COLO829 (cell line): ENCODE measurements at regions not wholly inside any gene's neighbourhood (a gene's known extent, or its start where the extent isn't known, plus 50 kb on each side); places are given as distances from the start of the nearest gene placed in this dataset.
"Not testable (repeated sequence)": the region's sequence is repeated elsewhere in the genome, so short reads cannot be mapped to it uniquely, and the experiment has no call there.

Experiments
- DNase-seq: peaks from one replicate; pipeline ENCODE4 v3.0.0; 2012; ENCODE audit warnings: low spot score

- no peak for DNase-seq
These were observed 68.2 kb downstream of the ATP23 start for GRCh38 chr12:58009405-58010195.

GRCh38 chr12:58011676-58012075 lies 70.3 kb downstream of the ATP23 start:
- no peak for DNase-seq

- DNase-seq: not testable (repeated sequence)
These were observed 81.1 kb downstream of the ATP23 start for GRCh38 chr12:58022379-58023020.

- no peak for DNase-seq
These were observed 84.1 kb downstream of the ATP23 start for GRCh38 chr12:58025431-58025830.

GRCh38 chr12:58026426-58026825 lies 85.1 kb downstream of the ATP23 start:
- DNase-seq: no peak

GRCh38 chr12:58026897-58027891 lies 85.8 kb downstream of the ATP23 start:
- DNase-seq: no peak

- no peak for DNase-seq
These were observed 86.9 kb downstream of the ATP23 start for GRCh38 chr12:58028294-58028693.

- DNase-seq: no peak
These were observed 87.9 kb downstream of the ATP23 start for GRCh38 chr12:58029260-58029659.

GRCh38 chr12:58030566-58031279 lies 89.4 kb downstream of the ATP23 start:
- DNase-seq: no peak

- DNase-seq: no peak
These were observed 90.8 kb downstream of the ATP23 start for GRCh38 chr12:58032156-58032555.

- DNase-seq: no peak
These were observed 92.5 kb downstream of the ATP23 start for GRCh38 chr12:58033831-58034230.

GRCh38 chr12:58034311-58034710 lies 92.9 kb downstream of the ATP23 start:
- no peak for DNase-seq

- DNase-seq: no peak
These were observed 93.3 kb downstream of the ATP23 start for GRCh38 chr12:58034712-58035111.

GRCh38 chr12:58041441-58041840 lies 100.1 kb downstream of the ATP23 start:
- no peak for DNase-seq

- no peak for DNase-seq
These were observed 103.6 kb downstream of the ATP23 start for GRCh38 chr12:58044966-58045365.

GRCh38 chr12:58046271-58046670 lies 104.9 kb downstream of the ATP23 start:
- no peak for DNase-seq

- DNase-seq: no peak
These were observed 110.0 kb downstream of the ATP23 start for GRCh38 chr12:58051378-58051777.

GRCh38 chr12:58064666-58065065 lies 123.3 kb downstream of the ATP23 start:
- no peak for DNase-seq

- DNase-seq: no peak
These were observed 124.9 kb downstream of the ATP23 start for GRCh38 chr12:58066296-58066695.

GRCh38 chr12:58067610-58068387 lies 126.4 kb downstream of the ATP23 start:
- no peak for DNase-seq

GRCh38 chr12:58068706-58069105 lies 127.3 kb downstream of the ATP23 start:
- DNase-seq: no peak
